ENCODE measurements at regions not wholly inside any gene's neighbourhood (a gene's known extent, or its start where the extent isn't known, plus 50 kb on each side); places are given as distances from the start of the nearest gene placed in this dataset.

GRCh38 chr4:43253541-43253940, 361.0 kb downstream of the GRXCR1 start:
- no peak for DNase-seq (ENCODE audit: low read depth)
- TF ChIP-seq CTCF (conservative IDR thresholded peaks at IDR 0.05; ENCODE audit: control insufficient read depth, insufficient read depth, low read depth, low read length) = no peak
- H3K4me3 ChIP-seq (ENCODE audit: control insufficient read depth, low read depth, low read length) = no peak overlapping the region

- no peak overlapping the region for H3K4me3 ChIP-seq (ENCODE audit: control insufficient read depth, low read depth, low read length)
- TF ChIP-seq CTCF (conservative IDR thresholded peaks at IDR 0.05; ENCODE audit: control insufficient read depth, insufficient read depth, low read depth, low read length) = no peak
- DNase-seq (ENCODE audit: low read depth) = no peak
Observed at GRCh38 chr4:43264730-43265129, 372.2 kb downstream of the GRXCR1 start.

GRCh38 chr4:43271946-43272345, 379.4 kb downstream of the GRXCR1 start:
- peak; percentile 8 for DNase-seq (ENCODE audit: low read depth)
- no peak overlapping the region for H3K4me3 ChIP-seq (ENCODE audit: control insufficient read depth, low read depth, low read length)
- TF ChIP-seq CTCF (conservative IDR thresholded peaks at IDR 0.05; ENCODE audit: control insufficient read depth, insufficient read depth, low read depth, low read length) = no peak

- H3K4me3 ChIP-seq (ENCODE audit: control insufficient read depth, low read depth, low read length) = no peak overlapping the region
- TF ChIP-seq CTCF (conservative IDR thresholded peaks at IDR 0.05; ENCODE audit: control insufficient read depth, insufficient read depth, low read depth, low read length) = no peak
- peak; percentile 7 for DNase-seq (ENCODE audit: low read depth)
Observed at GRCh38 chr4:43274376-43274775, 381.9 kb downstream of the GRXCR1 start.

GRCh38 chr4:43275779-43276178, 383.3 kb downstream of the GRXCR1 start:
- TF ChIP-seq CTCF (conservative IDR thresholded peaks at IDR 0.05; ENCODE audit: control insufficient read depth, insufficient read depth, low read depth, low read length) = no peak
- no peak for DNase-seq (ENCODE audit: low read depth)
- H3K4me3 ChIP-seq (ENCODE audit: control insufficient read depth, low read depth, low read length) = no peak overlapping the region

GRCh38 chr4:43276321-43276720, 383.8 kb downstream of the GRXCR1 start:
- H3K4me3 ChIP-seq (ENCODE audit: control insufficient read depth, low read depth, low read length) = no peak overlapping the region
- no peak for TF ChIP-seq CTCF (conservative IDR thresholded peaks at IDR 0.05; ENCODE audit: control insufficient read depth, insufficient read depth, low read depth, low read length)
- DNase-seq (ENCODE audit: low read depth) = peak; percentile 6

GRCh38 chr4:43277003-43277402, 384.5 kb downstream of the GRXCR1 start:
- DNase-seq (ENCODE audit: low read depth) = peak; percentile 82

More at GRCh38 chr4:43277003-43277402, 384.5 kb downstream of the GRXCR1 start:
- TF ChIP-seq CTCF (conservative IDR thresholded peaks at IDR 0.05; ENCODE audit: control insufficient read depth, insufficient read depth, low read depth, low read length) = no peak
- no peak overlapping the region for H3K4me3 ChIP-seq (ENCODE audit: control insufficient read depth, low read depth, low read length)
